ENCODE measurements at regions not wholly inside any gene's neighbourhood (a gene's known extent, or its start where the extent isn't known, plus 50 kb on each side); places are given as distances from the start of the nearest gene placed in this dataset.

DNA sequence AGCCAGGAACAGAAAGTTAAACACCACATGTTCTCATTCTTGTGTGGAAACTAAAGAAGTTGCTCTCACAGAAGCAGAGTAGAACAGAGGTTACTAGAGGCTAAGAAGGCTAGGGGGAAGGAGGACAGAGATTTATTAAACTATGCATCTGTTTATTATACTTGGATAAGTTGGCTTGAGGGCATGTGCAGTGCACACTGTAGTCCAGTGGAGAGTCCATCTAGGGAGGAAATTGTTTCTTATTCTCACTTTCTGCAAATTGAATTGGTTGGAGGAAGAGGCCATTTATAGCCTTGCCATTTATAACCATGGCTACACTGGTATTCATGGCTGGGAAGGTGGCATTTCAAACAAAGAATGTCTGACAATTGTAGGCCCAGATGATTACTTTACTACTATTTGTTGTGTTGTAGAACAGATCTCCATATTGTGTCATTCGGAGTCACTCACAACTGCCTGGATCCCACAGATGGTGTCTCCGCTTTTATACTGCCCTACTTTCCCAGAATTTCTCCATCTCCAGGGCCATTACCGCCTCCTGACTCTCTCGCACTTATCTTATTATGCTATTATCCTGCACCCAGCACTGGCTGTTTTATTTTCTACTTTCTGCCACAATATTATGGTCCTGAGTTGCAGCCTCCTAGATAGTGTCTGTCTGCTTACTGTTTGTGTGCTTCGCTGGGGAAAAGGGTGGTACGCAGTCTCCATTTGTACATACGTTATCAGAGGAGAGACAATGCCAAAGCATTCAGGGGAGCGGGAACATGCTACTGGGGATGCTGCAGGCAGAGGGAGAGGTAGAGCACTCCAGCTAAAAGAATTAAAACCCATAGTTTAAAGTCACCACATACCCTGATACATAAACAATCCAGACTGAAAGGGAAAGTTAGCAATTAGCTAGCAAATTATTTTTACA is 169.3 kb upstream of the BLID start:
- TF ChIP-seq, protein P1, sequence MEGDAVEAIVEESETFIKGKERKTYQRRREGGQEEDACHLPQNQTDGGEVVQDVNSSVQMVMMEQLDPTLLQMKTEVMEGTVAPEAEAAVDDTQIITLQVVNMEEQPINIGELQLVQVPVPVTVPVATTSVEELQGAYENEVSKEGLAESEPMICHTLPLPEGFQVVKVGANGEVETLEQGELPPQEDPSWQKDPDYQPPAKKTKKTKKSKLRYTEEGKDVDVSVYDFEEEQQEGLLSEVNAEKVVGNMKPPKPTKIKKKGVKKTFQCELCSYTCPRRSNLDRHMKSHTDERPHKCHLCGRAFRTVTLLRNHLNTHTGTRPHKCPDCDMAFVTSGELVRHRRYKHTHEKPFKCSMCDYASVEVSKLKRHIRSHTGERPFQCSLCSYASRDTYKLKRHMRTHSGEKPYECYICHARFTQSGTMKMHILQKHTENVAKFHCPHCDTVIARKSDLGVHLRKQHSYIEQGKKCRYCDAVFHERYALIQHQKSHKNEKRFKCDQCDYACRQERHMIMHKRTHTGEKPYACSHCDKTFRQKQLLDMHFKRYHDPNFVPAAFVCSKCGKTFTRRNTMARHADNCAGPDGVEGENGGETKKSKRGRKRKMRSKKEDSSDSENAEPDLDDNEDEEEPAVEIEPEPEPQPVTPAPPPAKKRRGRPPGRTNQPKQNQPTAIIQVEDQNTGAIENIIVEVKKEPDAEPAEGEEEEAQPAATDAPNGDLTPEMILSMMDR (IDR thresholded peaks at IDR 0.05): no peak
- peak in 1 of 4 donors; percentile 12 for TF ChIP-seq POLR2AphosphoS5 (IDR thresholded peaks at IDR 0.05)
